HepG2 (cell line): ENCODE measurements at regions not wholly inside any gene's neighbourhood (a gene's known extent, or its start where the extent isn't known, plus 50 kb on each side); places are given as distances from the start of the nearest gene placed in this dataset.
A peak's percentile ranks its signal among the peaks of the same experiment; 100 is the strongest.

Source experiments
- KAT7 ChIP-seq: IDR thresholded peaks from 2 replicates; pipeline ENCODE4 v1.6.1; 2018; ENCODE audit warnings: borderline replicate concordance, missing compliant biosample characterization
- MEIS1 ChIP-seq: sonication (generic); formaldehyde crosslinking; IDR thresholded peaks from 2 replicates; pipeline ENCODE4 v1.9.0; 2021; ENCODE audit warnings: mild to moderate bottlenecking, missing genetic modification reagents, moderate library complexity, borderline replicate concordance
- PHF5A ChIP-seq: IDR thresholded peaks from one replicate; pipeline ENCODE4 v1.6.1; 2018; ENCODE audit warnings: low read depth, missing genetic modification reagents; ENCODE audit not compliant: unreplicated experiment
- RARG ChIP-seq: sonication (generic); formaldehyde crosslinking; IDR thresholded peaks from 2 replicates; pipeline ENCODE4 v1.4.0; 2020; ENCODE audit warnings: low read depth, mild to moderate bottlenecking, missing genetic modification reagents
- SNRNP70 ChIP-seq: fragments of 200-400 bp; formaldehyde crosslinking; IDR thresholded peaks from 2 replicates; pipeline ENCODE4 v1.6.1; 2017; ENCODE audit warnings: mild to moderate bottlenecking, low read depth, low read length, moderate library complexity
- SP4 ChIP-seq: sonication (generic); formaldehyde crosslinking; IDR thresholded peaks from 2 replicates; pipeline ENCODE4 v1.8.1; 2023; ENCODE audit warnings: mild to moderate bottlenecking, missing genetic modification reagents
- TBL1XR1 ChIP-seq: fragments of 150-350 bp; IDR thresholded peaks from 2 replicates; pipeline ENCODE4 v1.6.1; 2014; ENCODE audit warnings: borderline replicate concordance, low read length; ENCODE audit not compliant: partially characterized antibody
- ZBTB8A ChIP-seq: sonication (generic); formaldehyde crosslinking; IDR thresholded peaks from 2 replicates; pipeline ENCODE4 v1.4.0; 2020; ENCODE audit warnings: mild to moderate bottlenecking, low read depth, missing genetic modification reagents, borderline replicate concordance
- ZNF775 ChIP-seq: sonication (generic); formaldehyde crosslinking; IDR thresholded peaks from 2 replicates; pipeline ENCODE4 v1.4.0; 2020; ENCODE audit warnings: missing genetic modification reagents, mild to moderate bottlenecking, moderate library complexity, borderline replicate concordance
- TF ChIP-seq, protein P1 (sequence below): sonication (generic); formaldehyde crosslinking; IDR thresholded peaks from 2 replicates; pipeline ENCODE4 v1.5.0; 2020; ENCODE audit warnings: mild to moderate bottlenecking, missing genetic modification reagents, moderate library complexity
- TF ChIP-seq, protein P2 (sequence below): IDR thresholded peaks from 2 replicates; pipeline ENCODE4 v1.6.1; 2016
- TF ChIP-seq, protein P3 (sequence below): fragments of 450-650 bp; IDR thresholded peaks from 2 replicates; pipeline ENCODE4 v1.6.1; 2016
- TF ChIP-seq, protein P4 (sequence below): IDR thresholded peaks from 2 replicates; pipeline ENCODE4 v1.4.0; 2020; ENCODE audit warnings: mild to moderate bottlenecking, missing genetic modification reagents

DNA sequence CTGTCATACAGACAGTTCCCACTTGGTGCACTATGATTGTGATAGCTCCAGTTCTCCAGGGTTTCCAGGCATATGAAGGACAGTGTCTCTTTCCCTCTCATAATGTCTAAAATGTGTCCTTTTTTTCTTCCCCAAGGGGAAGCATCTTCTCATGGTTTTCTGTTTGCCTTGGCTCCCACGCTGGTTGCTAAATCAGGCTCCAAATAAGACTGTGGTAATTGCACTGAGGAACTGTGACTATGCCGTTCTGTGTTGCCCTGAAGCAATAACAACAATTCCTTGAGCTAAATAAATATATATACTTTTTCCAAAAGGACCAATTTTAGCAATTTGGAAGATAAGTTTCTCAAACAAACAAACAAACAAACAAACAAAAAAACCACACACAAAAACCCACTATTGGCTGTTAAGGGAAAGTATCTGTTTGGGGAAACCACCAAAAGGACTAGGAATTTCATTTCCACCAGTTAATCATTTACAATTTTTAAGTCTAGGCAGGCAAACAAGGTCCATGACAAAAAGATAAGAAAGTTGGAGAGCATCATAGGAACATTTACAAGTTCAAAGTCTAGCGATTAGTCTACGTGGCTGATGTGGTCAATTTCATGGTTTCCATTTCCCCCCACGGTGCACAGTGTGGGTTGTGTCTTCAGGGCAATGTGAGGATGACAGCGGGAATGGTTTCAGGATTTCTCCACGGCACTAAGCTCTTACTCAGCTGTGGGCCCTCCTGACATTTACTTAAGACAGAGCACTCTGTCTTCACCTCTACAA is 62.4 kb downstream of the THNSL1 start (continued):
- no peak for TF ChIP-seq ZBTB8A (CRISPR knock-in tag)
- TF ChIP-seq TBL1XR1 = no peak
- no peak for TF ChIP-seq MEIS1 (CRISPR knock-in tag)
- TF ChIP-seq, protein P1, sequence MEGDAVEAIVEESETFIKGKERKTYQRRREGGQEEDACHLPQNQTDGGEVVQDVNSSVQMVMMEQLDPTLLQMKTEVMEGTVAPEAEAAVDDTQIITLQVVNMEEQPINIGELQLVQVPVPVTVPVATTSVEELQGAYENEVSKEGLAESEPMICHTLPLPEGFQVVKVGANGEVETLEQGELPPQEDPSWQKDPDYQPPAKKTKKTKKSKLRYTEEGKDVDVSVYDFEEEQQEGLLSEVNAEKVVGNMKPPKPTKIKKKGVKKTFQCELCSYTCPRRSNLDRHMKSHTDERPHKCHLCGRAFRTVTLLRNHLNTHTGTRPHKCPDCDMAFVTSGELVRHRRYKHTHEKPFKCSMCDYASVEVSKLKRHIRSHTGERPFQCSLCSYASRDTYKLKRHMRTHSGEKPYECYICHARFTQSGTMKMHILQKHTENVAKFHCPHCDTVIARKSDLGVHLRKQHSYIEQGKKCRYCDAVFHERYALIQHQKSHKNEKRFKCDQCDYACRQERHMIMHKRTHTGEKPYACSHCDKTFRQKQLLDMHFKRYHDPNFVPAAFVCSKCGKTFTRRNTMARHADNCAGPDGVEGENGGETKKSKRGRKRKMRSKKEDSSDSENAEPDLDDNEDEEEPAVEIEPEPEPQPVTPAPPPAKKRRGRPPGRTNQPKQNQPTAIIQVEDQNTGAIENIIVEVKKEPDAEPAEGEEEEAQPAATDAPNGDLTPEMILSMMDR (CRISPR knock-in tag) = no peak
- TF ChIP-seq, protein P2, sequence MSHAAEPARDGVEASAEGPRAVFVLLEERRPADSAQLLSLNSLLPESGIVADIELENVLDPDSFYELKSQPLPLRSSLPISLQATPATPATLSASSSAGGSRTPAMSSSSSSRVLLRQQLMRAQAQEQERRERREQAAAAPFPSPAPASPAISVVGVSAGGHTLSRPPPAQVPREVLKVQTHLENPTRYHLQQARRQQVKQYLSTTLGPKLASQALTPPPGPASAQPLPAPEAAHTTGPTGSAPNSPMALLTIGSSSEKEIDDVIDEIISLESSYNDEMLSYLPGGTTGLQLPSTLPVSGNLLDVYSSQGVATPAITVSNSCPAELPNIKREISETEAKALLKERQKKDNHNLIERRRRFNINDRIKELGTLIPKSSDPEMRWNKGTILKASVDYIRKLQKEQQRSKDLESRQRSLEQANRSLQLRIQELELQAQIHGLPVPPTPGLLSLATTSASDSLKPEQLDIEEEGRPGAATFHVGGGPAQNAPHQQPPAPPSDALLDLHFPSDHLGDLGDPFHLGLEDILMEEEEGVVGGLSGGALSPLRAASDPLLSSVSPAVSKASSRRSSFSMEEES (CRISPR knock-in tag) = no peak
- no peak for TF ChIP-seq KAT7
- no peak for TF ChIP-seq SNRNP70
- TF ChIP-seq, protein P3, sequence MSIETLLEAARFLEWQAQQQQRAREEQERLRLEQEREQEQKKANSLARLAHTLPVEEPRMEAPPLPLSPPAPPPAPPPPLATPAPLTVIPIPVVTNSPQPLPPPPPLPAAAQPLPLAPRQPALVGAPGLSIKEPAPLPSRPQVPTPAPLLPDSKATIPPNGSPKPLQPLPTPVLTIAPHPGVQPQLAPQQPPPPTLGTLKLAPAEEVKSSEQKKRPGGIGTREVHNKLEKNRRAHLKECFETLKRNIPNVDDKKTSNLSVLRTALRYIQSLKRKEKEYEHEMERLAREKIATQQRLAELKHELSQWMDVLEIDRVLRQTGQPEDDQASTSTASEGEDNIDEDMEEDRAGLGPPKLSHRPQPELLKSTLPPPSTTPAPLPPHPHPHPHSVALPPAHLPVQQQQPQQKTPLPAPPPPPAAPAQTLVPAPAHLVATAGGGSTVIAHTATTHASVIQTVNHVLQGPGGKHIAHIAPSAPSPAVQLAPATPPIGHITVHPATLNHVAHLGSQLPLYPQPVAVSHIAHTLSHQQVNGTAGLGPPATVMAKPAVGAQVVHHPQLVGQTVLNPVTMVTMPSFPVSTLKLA = no peak
- no peak for TF ChIP-seq RARG (CRISPR knock-in tag)
- TF ChIP-seq PHF5A (CRISPR knock-in tag) = no peak
- TF ChIP-seq SP4 (CRISPR knock-in tag) = no peak
- TF ChIP-seq ZNF775 (CRISPR knock-in tag) = no peak
- TF ChIP-seq, protein P4, sequence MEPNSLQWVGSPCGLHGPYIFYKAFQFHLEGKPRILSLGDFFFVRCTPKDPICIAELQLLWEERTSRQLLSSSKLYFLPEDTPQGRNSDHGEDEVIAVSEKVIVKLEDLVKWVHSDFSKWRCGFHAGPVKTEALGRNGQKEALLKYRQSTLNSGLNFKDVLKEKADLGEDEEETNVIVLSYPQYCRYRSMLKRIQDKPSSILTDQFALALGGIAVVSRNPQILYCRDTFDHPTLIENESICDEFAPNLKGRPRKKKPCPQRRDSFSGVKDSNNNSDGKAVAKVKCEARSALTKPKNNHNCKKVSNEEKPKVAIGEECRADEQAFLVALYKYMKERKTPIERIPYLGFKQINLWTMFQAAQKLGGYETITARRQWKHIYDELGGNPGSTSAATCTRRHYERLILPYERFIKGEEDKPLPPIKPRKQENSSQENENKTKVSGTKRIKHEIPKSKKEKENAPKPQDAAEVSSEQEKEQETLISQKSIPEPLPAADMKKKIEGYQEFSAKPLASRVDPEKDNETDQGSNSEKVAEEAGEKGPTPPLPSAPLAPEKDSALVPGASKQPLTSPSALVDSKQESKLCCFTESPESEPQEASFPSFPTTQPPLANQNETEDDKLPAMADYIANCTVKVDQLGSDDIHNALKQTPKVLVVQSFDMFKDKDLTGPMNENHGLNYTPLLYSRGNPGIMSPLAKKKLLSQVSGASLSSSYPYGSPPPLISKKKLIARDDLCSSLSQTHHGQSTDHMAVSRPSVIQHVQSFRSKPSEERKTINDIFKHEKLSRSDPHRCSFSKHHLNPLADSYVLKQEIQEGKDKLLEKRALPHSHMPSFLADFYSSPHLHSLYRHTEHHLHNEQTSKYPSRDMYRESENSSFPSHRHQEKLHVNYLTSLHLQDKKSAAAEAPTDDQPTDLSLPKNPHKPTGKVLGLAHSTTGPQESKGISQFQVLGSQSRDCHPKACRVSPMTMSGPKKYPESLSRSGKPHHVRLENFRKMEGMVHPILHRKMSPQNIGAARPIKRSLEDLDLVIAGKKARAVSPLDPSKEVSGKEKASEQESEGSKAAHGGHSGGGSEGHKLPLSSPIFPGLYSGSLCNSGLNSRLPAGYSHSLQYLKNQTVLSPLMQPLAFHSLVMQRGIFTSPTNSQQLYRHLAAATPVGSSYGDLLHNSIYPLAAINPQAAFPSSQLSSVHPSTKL (CRISPR knock-in tag) = peak; percentile 91
